Activated CD8-positive, alpha-beta T cell treated with anti-CD3 and anti-CD28 coated beads for 36 hours (primary cell): ENCODE measurements at regions not wholly inside any gene's neighbourhood (a gene's known extent, or its start where the extent isn't known, plus 50 kb on each side); places are given as distances from the start of the nearest gene placed in this dataset.

Source experiments
- ATAC-seq: fragments of 200-7000 bp; cut with Tn5 transposase; one replicate; pipeline ENCODE4 v1.10.0; 2021; ENCODE audit warnings: mild to moderate bottlenecking, moderate library complexity
- CTCF ChIA-PET: fragments of 350-600 bp; sonication (Branson Sonifier 250); formaldehyde crosslinking; loops from one replicate; lab custom pipeline; 2021; ENCODE audit warnings: antibody characterized with exemption; lab: Charles Lee
- POLR2A ChIA-PET: fragments of 350-600 bp; sonication (Branson Sonifier 250); formaldehyde crosslinking; loops from one replicate; lab custom pipeline; 2021; ENCODE audit warnings: antibody characterized with exemption; lab: Charles Lee
- DNase-seq: peaks from one replicate; pipeline ENCODE4 v3.0.0-alpha.2; 2020
- H3K27ac Mint-ChIP-seq: one replicate; pipeline ENCODE4 v1.8.0; 2021; ENCODE audit warnings: mild to moderate bottlenecking, mixed read lengths
- H3K27me3 Mint-ChIP-seq: one replicate; pipeline ENCODE4 v1.8.0; 2021; ENCODE audit warnings: mixed read lengths
- H3K36me3 Mint-ChIP-seq: one replicate; pipeline ENCODE4 v1.8.0; 2021; ENCODE audit warnings: low read depth, mixed read lengths
- H3K4me1 Mint-ChIP-seq: one replicate; pipeline ENCODE4 v1.8.0; 2021; ENCODE audit warnings: low read depth, mixed read lengths
- H3K4me3 Mint-ChIP-seq: one replicate; pipeline ENCODE4 v1.8.0; 2021; ENCODE audit warnings: mild to moderate bottlenecking, moderate library complexity, mixed read lengths
- H3K9me3 Mint-ChIP-seq: one replicate; pipeline ENCODE4 v1.8.0; 2021; ENCODE audit warnings: mixed read lengths
- CTCF ChIP-seq: fragments of 200-600 bp; IDR thresholded peaks from one replicate; pipeline ENCODE4 v1.8.0; 2022; ENCODE audit warnings: antibody characterized with exemption, mild to moderate bottlenecking
- intact Hi-C: fragments of 100-400 bp; cut with micrococcal nuclease; formaldehyde crosslinking; loops from one replicate; pipeline ENCODE4 v1.10.0; 2022

- ChIA-PET POLR2A (interaction anchor here (0.5 kb wide), 1 partner anchor 29 kb away, joined by 3 read pairs; no protein-coding TSS in a partner anchor), CTCF (interaction anchor here (1.1 kb wide), 1 partner anchor 36 kb away, joined by 5 read pairs; no protein-coding TSS in a partner anchor)
- no peak for TF ChIP-seq CTCF
- H3K27ac Mint-ChIP-seq: no peak overlapping the region
- H3K27me3 Mint-ChIP-seq: no peaks in the 10 kb centered on the region
- DNase-seq (no peak), ATAC-seq (no peak)
- no peaks in the 10 kb centered on the region for H3K9me3 Mint-ChIP-seq
- H3K4me1 Mint-ChIP-seq: no peaks in the 10 kb centered on the region
- intact Hi-C loops: no loop called here
- no peak overlapping the region for H3K4me3 Mint-ChIP-seq
- H3K36me3 Mint-ChIP-seq: no peaks in the 10 kb centered on the region
These were observed 121.1 kb downstream of the PDCD6IP start for GRCh38 chr3:33919312-33920120.

GRCh38 chr3:33920511-33920910 lies 122.1 kb downstream of the PDCD6IP start:
- Mint-ChIP-seq H3K27ac (no peak overlapping the region), H3K9me3 (no peaks in the 10 kb centered on the region), H3K4me3 (no peak overlapping the region), H3K27me3 (no peaks in the 10 kb centered on the region), H3K36me3 (no peaks in the 10 kb centered on the region), H3K4me1 (no peaks in the 10 kb centered on the region)
- ChIA-PET POLR2A (interaction anchor here (1.1 kb wide), 1 partner anchor 12 kb away, joined by 3 read pairs; no protein-coding TSS in a partner anchor), CTCF (no interaction called here)
- ATAC-seq (no peak), DNase-seq (no peak)
- TF ChIP-seq CTCF: no peak
- intact Hi-C loops: no loop called here

GRCh38 chr3:33921608-33922007 lies 123.2 kb downstream of the PDCD6IP start:
- no peak for TF ChIP-seq CTCF
- ChIA-PET POLR2A (interaction anchor here (1.1 kb wide), 1 partner anchor 11 kb away, joined by 3 read pairs; no protein-coding TSS in a partner anchor), CTCF (no interaction called here)
- no peak overlapping the region for H3K4me3 Mint-ChIP-seq
- H3K27me3 Mint-ChIP-seq: no peaks in the 10 kb centered on the region
- DNase-seq (no peak), ATAC-seq (no peak)
- no peaks in the 10 kb centered on the region for H3K36me3 Mint-ChIP-seq
- intact Hi-C loops: no loop called here
- H3K27ac Mint-ChIP-seq: no peak overlapping the region
- H3K9me3 Mint-ChIP-seq: no peaks in the 10 kb centered on the region
- no peaks in the 10 kb centered on the region for H3K4me1 Mint-ChIP-seq

- Mint-ChIP-seq H3K4me3 (no peak overlapping the region), H3K4me1 (no peaks in the 10 kb centered on the region), H3K36me3 (no peaks in the 10 kb centered on the region), H3K27me3 (peaks cover 3% of the 10 kb centered on the region), H3K9me3 (no peaks in the 10 kb centered on the region), H3K27ac (no peak overlapping the region)
- ATAC-seq (no peak), DNase-seq (no peak)
- CTCF ChIA-PET: no interaction called here
- intact Hi-C loops: no loop called here
- TF ChIP-seq CTCF: no peak
- POLR2A ChIA-PET: no interaction called here
These were observed 128.7 kb downstream of the PDCD6IP start for GRCh38 chr3:33926998-33927605.

- Mint-ChIP-seq H3K9me3 (no peaks in the 10 kb centered on the region), H3K4me3 (no peak overlapping the region), H3K27ac (no peak overlapping the region), H3K27me3 (peaks cover 3% of the 10 kb centered on the region), H3K36me3 (no peaks in the 10 kb centered on the region), H3K4me1 (no peaks in the 10 kb centered on the region)
- no peak for DNase-seq
- POLR2A ChIA-PET: no interaction called here
- no peak for TF ChIP-seq CTCF
- intact Hi-C loops: no loop called here
- CTCF ChIA-PET: no interaction called here
- ATAC-seq: no peak
These were observed 131.4 kb downstream of the PDCD6IP start for GRCh38 chr3:33929813-33930212.
